ENCODE measurements at regions not wholly inside any gene's neighbourhood (a gene's known extent, or its start where the extent isn't known, plus 50 kb on each side); places are given as distances from the start of the nearest gene placed in this dataset.

DNA sequence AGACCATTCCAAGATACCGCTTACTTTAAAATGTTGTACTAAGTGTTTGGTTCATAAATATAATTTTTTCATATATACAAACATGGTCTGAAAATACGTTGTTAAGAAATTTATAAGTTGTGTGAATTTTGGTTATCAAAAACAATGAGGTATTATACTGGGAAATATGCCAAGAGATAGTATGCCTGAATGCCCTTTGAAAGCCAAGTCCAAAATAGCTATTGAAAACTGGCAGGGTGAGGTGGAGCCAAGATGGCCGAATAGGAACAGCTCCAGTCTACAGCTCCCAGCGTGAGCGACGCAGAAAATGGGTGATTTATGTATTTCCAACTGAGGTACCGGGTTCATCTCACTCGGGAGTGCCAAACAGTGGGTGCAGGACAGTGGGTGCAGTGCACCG, 533.5 kb downstream of the ZNF608 start:
- H2BK12ac ChIP-seq (ENCODE audit: low read depth, low read length): no peak overlapping the region
- H4K5ac ChIP-seq (ENCODE audit: insufficient read length, low read depth, low read length): no peak overlapping the region
- no peak overlapping the region for H2BK20ac ChIP-seq (ENCODE audit: low read length)
- no peak overlapping the region for H2BK5ac ChIP-seq (ENCODE audit: low read depth, low read length)
- no peak overlapping the region for H4K91ac ChIP-seq (replicated peaks; ENCODE audit: insufficient read length, low read length)
- H2AK5ac ChIP-seq (ENCODE audit: low read depth, low read length): no peak overlapping the region
- FAIRE-seq (no peak), DNase-seq (ENCODE audit: low read depth in 1 of 2, low spot score in 2 of 2) (no peak)
- ChIA-PET POLR2A (ENCODE audit: partially characterized antibody) (no interaction called here), CTCF (ENCODE audit: partially characterized antibody) (no interaction called here)
- no peak overlapping the region for H3K18ac ChIP-seq (ENCODE audit: extremely low read depth, low read length)
- no peaks in the 10 kb centered on the region for H3K27me3 ChIP-seq (replicated peaks in 1 of 4; ENCODE audit: control insufficient read depth in 3 of 4, extremely low read depth in 1 of 4, insufficient read depth in 3 of 4, low read length in 3 of 4)
- H3K56ac ChIP-seq (replicated peaks; ENCODE audit: insufficient read length, low read depth, low read length): no peak overlapping the region
- no peak overlapping the region for H2AFZ ChIP-seq (ENCODE audit: low read length)
- no peak overlapping the region for H3K4me2 ChIP-seq (ENCODE audit: insufficient read depth in 1 of 2, low read depth in 2 of 2, low read length in 2 of 2)
- no peak overlapping the region for H2BK15ac ChIP-seq (ENCODE audit: low read length)
- no peak overlapping the region for H3K14ac ChIP-seq (ENCODE audit: insufficient read length)
- H3K4ac ChIP-seq (replicated peaks; ENCODE audit: insufficient read length, low read depth, low read length): no peak overlapping the region
- H2BK120ac ChIP-seq (replicated peaks; ENCODE audit: low read depth, low read length): no peak overlapping the region
- no peak overlapping the region for H3K9ac ChIP-seq (replicated peaks in 1 of 4; ENCODE audit: extremely low read depth in 1 of 4, low read depth in 3 of 4, low read length in 3 of 4)
- H3K27ac ChIP-seq (ENCODE audit: low read depth, low read length): no peak overlapping the region
- 79 to 100% methylated on average over 1 to 9 of the region's 9 CpGs for WGBS, 2 experiments (ENCODE audit: extremely low coverage in 1 of 2, insufficient coverage in 1 of 2, insufficient read length in 1 of 2, insufficient replicate concordance in 2 of 2, low coverage in 1 of 2, low lambda C conversion rate in 2 of 2, missing lambda C conversion rate in 1 of 2)
- peaks cover 0 to 5% (median 0%) of the 10 kb centered on the region in 4 experiments; a peak in 1 of 8 replicates for H3K36me3 ChIP-seq (ENCODE audit: control insufficient read depth in 2 of 4, insufficient read depth in 4 of 4, low read length in 3 of 4)
- H3K79me1 ChIP-seq (ENCODE audit: low read depth, low read length): no peaks in the 10 kb centered on the region
- H4K20me1 ChIP-seq (replicated peaks in 1 of 2; ENCODE audit: control insufficient read depth in 1 of 2, insufficient read depth in 2 of 2, low read length in 2 of 2): no peaks in the 10 kb centered on the region
- no peak overlapping the region for H3K23ac ChIP-seq (ENCODE audit: insufficient read length)
- TF ChIP-seq, protein P1, sequence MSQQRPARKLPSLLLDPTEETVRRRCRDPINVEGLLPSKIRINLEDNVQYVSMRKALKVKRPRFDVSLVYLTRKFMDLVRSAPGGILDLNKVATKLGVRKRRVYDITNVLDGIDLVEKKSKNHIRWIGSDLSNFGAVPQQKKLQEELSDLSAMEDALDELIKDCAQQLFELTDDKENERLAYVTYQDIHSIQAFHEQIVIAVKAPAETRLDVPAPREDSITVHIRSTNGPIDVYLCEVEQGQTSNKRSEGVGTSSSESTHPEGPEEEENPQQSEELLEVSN (IDR thresholded peaks at IDR 0.05): no peak
- no peak for TF ChIP-seq CREB1 (IDR thresholded peaks at IDR 0.05)
- TF ChIP-seq, protein P2, sequence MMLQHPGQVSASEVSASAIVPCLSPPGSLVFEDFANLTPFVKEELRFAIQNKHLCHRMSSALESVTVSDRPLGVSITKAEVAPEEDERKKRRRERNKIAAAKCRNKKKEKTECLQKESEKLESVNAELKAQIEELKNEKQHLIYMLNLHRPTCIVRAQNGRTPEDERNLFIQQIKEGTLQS (IDR thresholded peaks at IDR 0.05; ENCODE audit: insufficient read depth, low read depth, low read length): no peak
- TF ChIP-seq POLR2A (IDR thresholded peaks at IDR 0.05; ENCODE audit: control extremely low read depth in 1 of 2, low read depth in 2 of 2, low read length in 2 of 2): no peak
- H3K9me3 ChIP-seq (ENCODE audit: insufficient read depth in 2 of 2, low read depth in 1 of 2, low read length in 1 of 2): peaks cover 13 to 15% of the 10 kb centered on the region in 2 experiments
- no peak overlapping the region for H4K8ac ChIP-seq (ENCODE audit: extremely low read depth, insufficient read depth, low read length)
- H3K23me2 ChIP-seq (ENCODE audit: low read depth, low read length): no peaks in the 10 kb centered on the region
- H3K4me1 ChIP-seq (replicated peaks in 1 of 4; ENCODE audit: control insufficient read depth in 3 of 4, insufficient read depth in 4 of 4, low read length in 3 of 4): no peaks in the 10 kb centered on the region
- H3K79me2 ChIP-seq (ENCODE audit: control insufficient read depth in 1 of 2, insufficient read depth in 2 of 2, low read length in 2 of 2): no peaks in the 10 kb centered on the region
- H3K4me3 ChIP-seq (ENCODE audit: extremely low read depth in 1 of 4, insufficient read depth in 2 of 4, low read depth in 3 of 4, low read length in 4 of 4): no peak overlapping the region

All from H1 (cell line).